ENCODE measurements at regions not wholly inside any gene's neighbourhood (a gene's known extent, or its start where the extent isn't known, plus 50 kb on each side); places are given as distances from the start of the nearest gene placed in this dataset.
A peak's percentile ranks its signal among the peaks of the same experiment; 100 is the strongest.

GRCh38 chr9:134553996-134554372, 87.6 kb upstream of the COL5A1 start:
- ChIA-PET POLR2A (ENCODE audit: low non-redundant PET) (no interaction called here), CTCF (no interaction called here)
- Histone ChIP-seq H3K4me1 (ENCODE audit: insufficient read depth, low read length, poor library complexity, severe bottlenecking) (peaks cover 38% of the 10 kb centered on the region), H3K27ac (ENCODE audit: low read depth, low read length, poor library complexity, severe bottlenecking) (peak overlapping the region; percentile 78), H3K4me3 (ENCODE audit: low read depth, low read length, poor library complexity, severe bottlenecking) (no peak overlapping the region), H3K36me3 (ENCODE audit: insufficient read depth, low read length, poor library complexity, severe bottlenecking) (no peaks in the 10 kb centered on the region), H3K27me3 (replicated peaks; ENCODE audit: insufficient read depth, low read depth, low read length, poor library complexity) (no peaks in the 10 kb centered on the region), H3K9me3 (ENCODE audit: low read depth, low read length, poor library complexity, severe bottlenecking) (no peaks in the 10 kb centered on the region)
- no peak for DNase-seq (ENCODE audit: low spot score)
- BruUV-seq (replicated peaks): no TSS peak
- TF ChIP-seq CTCF (conservative IDR thresholded peaks at IDR 0.05; ENCODE audit: low read depth, low read length) (no peak), EZH2 (IDR thresholded peaks at IDR 0.05; ENCODE audit: borderline replicate concordance, low read depth, low read length, poor library complexity, severe bottlenecking) (no peak)
- intact Hi-C loops (cut with micrococcal nuclease; ENCODE audit: unreplicated experiment): loop anchor here (5.0 kb wide), 1 partner anchor 97 kb away; no protein-coding TSS in a partner anchor

- Histone ChIP-seq H3K27me3 (replicated peaks; ENCODE audit: insufficient read depth, low read depth, low read length, poor library complexity) (no peaks in the 10 kb centered on the region), H3K4me3 (ENCODE audit: low read depth, low read length, poor library complexity, severe bottlenecking) (no peak overlapping the region), H3K9me3 (ENCODE audit: low read depth, low read length, poor library complexity, severe bottlenecking) (no peaks in the 10 kb centered on the region), H3K4me1 (ENCODE audit: insufficient read depth, low read length, poor library complexity, severe bottlenecking) (peaks cover 38% of the 10 kb centered on the region), H3K27ac (ENCODE audit: low read depth, low read length, poor library complexity, severe bottlenecking) (no peak overlapping the region), H3K36me3 (ENCODE audit: insufficient read depth, low read length, poor library complexity, severe bottlenecking) (no peaks in the 10 kb centered on the region)
- POLR2A ChIA-PET (ENCODE audit: low non-redundant PET): no interaction called here
- intact Hi-C loops (cut with micrococcal nuclease; ENCODE audit: unreplicated experiment): loop anchor here (5.0 kb wide), 1 partner anchor 97 kb away; no protein-coding TSS in a partner anchor
- TF ChIP-seq CTCF (conservative IDR thresholded peaks at IDR 0.05; ENCODE audit: low read depth, low read length) (no peak), EZH2 (IDR thresholded peaks at IDR 0.05; ENCODE audit: borderline replicate concordance, low read depth, low read length, poor library complexity, severe bottlenecking) (no peak)
- no TSS peak for BruUV-seq (replicated peaks)
- DNase-seq (ENCODE audit: low spot score): no peak
- CTCF ChIA-PET: no interaction called here
Observed at GRCh38 chr9:134554373-134555093, 87.1 kb upstream of the COL5A1 start.

DNA sequence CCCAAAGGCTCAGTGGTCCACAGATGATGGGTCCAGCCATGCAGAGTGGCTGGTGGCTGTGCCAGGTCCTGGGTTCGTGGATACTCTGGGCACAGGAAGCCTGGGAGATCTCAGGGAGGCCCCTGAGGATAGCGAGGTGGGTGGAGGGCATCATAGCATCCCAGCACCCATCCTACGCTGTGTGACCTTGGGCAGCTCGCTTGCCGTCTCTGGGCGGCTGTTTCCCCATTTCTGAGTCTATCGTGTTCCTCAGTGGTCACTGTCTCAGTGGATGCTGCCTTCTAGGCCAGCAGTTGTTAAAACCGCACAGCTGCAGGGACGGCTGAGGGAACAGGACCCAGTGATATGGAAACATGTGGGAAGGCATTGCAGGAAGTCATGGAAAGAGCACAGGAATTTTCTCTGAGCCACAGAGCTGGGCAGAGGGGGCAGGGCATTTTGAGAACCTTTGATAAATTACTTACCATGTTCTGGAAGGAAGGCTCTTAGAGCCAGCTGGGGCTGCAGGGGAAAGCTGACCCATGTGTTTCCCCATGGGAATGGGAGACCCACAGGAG, 86.4 kb upstream of the COL5A1 start:
- Histone ChIP-seq H3K27me3 (replicated peaks; ENCODE audit: insufficient read depth, low read depth, low read length, poor library complexity) (no peaks in the 10 kb centered on the region), H3K4me1 (ENCODE audit: insufficient read depth, low read length, poor library complexity, severe bottlenecking) (peaks cover 38% of the 10 kb centered on the region), H3K9me3 (ENCODE audit: low read depth, low read length, poor library complexity, severe bottlenecking) (no peaks in the 10 kb centered on the region), H3K36me3 (ENCODE audit: insufficient read depth, low read length, poor library complexity, severe bottlenecking) (no peaks in the 10 kb centered on the region), H3K27ac (ENCODE audit: low read depth, low read length, poor library complexity, severe bottlenecking) (no peak overlapping the region), H3K4me3 (ENCODE audit: low read depth, low read length, poor library complexity, severe bottlenecking) (no peak overlapping the region)
- ChIA-PET CTCF (no interaction called here), POLR2A (ENCODE audit: low non-redundant PET) (no interaction called here)
- BruUV-seq (replicated peaks): no TSS peak
- intact Hi-C loops (cut with micrococcal nuclease; ENCODE audit: unreplicated experiment): no loop called here
- DNase-seq (ENCODE audit: low spot score): no peak
- TF ChIP-seq EZH2 (IDR thresholded peaks at IDR 0.05; ENCODE audit: borderline replicate concordance, low read depth, low read length, poor library complexity, severe bottlenecking) (no peak), CTCF (conservative IDR thresholded peaks at IDR 0.05; ENCODE audit: low read depth, low read length) (no peak)
